22Rv1 (cell line): ENCODE measurements at regions not wholly inside any gene's neighbourhood (a gene's known extent, or its start where the extent isn't known, plus 50 kb on each side); places are given as distances from the start of the nearest gene placed in this dataset.

Experiments
- H3K27ac ChIP-seq: fragments of 450-650 bp; 2 replicates; pipeline ENCODE4 v1.5.1; 2017
- ZFX ChIP-seq: fragments of 450-650 bp; IDR thresholded peaks from 2 replicates; pipeline ENCODE4 v1.6.1; 2017; ENCODE audit warnings: antibody characterized with exemption, borderline replicate concordance
- TF ChIP-seq, protein P1 (sequence below): fragments of 450-650 bp; IDR thresholded peaks from 2 replicates; pipeline ENCODE4 v1.5.1; 2017; ENCODE audit warnings: mild to moderate bottlenecking

DNA sequence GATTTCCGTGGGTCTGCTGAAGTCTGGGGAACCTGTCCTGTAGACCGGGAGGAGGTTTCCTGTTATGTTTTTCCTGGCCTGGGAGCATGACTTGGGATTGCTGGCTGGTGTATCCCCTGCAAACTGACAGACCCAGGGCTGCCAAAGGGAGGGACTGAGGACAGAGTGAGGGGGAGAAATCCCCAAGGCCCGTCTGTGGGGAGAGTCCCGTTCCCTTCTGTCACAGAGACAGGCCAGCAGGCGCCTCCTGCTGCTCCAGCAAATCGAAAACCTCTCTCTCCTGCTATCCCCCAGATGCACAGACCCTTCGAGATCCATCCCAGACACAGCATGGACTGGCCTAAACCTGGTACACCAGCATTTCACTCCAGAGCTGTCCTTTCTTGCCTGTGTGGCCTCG lies 56.2 kb upstream of the ALDH1B1 start:
- H3K27ac ChIP-seq: no peak overlapping the region
- no peak for TF ChIP-seq ZFX
- TF ChIP-seq, protein P1, sequence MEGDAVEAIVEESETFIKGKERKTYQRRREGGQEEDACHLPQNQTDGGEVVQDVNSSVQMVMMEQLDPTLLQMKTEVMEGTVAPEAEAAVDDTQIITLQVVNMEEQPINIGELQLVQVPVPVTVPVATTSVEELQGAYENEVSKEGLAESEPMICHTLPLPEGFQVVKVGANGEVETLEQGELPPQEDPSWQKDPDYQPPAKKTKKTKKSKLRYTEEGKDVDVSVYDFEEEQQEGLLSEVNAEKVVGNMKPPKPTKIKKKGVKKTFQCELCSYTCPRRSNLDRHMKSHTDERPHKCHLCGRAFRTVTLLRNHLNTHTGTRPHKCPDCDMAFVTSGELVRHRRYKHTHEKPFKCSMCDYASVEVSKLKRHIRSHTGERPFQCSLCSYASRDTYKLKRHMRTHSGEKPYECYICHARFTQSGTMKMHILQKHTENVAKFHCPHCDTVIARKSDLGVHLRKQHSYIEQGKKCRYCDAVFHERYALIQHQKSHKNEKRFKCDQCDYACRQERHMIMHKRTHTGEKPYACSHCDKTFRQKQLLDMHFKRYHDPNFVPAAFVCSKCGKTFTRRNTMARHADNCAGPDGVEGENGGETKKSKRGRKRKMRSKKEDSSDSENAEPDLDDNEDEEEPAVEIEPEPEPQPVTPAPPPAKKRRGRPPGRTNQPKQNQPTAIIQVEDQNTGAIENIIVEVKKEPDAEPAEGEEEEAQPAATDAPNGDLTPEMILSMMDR: no peak

DNA sequence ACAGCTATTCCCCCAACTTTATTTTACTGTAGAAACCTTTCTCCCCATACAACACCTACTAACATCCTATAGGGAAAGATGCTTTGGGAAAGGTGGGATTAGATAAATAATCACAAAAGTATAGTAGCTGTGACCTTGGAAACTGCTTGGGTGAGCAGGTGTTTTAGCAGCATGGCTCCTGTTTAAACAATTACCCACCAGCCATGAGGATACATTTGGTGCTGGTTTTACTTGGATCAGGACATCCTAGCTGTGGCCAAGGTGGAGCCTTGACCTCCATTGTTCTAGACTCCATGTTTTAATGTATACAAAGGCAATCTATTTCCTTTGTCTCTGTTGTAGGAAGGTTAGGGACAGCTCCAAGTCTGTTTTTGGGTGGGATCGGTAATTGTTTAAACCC lies 56.8 kb upstream of the ALDH1B1 start:
- H3K27ac ChIP-seq: no peak overlapping the region
- TF ChIP-seq ZFX: no peak
- TF ChIP-seq, protein P1: no peak

DNA sequence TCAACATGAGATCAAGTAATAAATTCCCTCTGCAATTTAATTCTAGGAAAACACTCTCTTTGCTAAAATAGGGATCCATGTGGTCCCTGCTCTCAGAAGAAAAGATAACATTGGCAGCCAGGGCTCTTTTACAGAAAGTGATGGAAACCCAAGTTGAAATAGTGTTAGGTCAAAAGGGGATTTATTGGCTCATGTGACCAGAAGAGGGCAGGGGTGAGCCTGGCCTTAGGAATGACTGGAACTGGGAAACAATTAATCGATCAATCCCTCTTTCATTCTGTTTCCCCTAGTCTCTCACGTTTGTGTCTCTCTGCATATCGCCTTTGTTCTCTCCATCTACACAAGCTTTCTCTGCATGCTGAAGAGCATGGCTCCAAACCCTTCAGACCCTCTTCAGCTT lies 58.3 kb upstream of the ALDH1B1 start:
- TF ChIP-seq, protein P1: peak; percentile 74
- TF ChIP-seq ZFX: no peak

DNA sequence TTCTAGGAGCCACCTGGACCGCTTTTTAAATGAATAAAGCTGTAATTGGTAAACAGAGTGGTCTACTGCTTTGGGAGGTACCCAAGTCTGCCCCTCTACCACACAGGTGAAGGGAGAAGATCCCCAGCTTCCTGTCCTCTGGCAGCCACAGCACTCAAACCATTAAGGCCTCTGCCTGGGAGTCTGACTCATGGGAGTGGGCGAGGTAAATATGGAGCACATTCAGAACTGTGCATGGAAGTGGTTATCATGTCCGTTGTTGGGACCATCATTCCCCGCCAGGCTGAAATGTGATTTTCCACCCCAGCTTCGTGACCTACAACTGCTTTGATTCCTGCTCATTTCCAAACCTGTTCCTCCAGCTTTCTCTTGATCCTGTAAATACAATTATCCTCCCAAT lies 59.5 kb upstream of the ALDH1B1 start:
- TF ChIP-seq, protein P1: no peak
- TF ChIP-seq ZFX: no peak
- no peak overlapping the region for H3K27ac ChIP-seq

More for the DNA sequence above, 58.3 kb upstream of the ALDH1B1 start:
- no peak overlapping the region for H3K27ac ChIP-seq

DNA sequence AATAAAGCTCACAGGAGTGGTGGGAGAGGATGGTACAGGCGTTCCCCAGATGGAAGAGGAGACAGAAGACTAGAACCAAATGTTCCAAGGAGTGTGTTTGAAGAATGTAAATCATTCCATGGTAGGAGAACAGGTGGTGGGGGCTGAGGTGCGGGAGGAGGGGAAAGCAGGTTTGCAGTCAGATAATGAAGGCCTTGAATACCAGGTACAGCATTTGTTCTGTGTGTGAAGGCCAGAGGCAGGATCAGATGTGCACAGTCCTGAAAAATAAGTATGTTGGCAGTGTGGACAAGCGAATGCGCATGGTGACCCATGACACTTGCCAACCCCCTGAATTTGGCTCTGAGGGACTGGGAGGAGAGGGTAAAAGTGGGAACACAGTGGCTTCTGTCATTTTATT lies 59.9 kb upstream of the ALDH1B1 start:
- TF ChIP-seq ZFX: no peak
- TF ChIP-seq, protein P1: no peak
- H3K27ac ChIP-seq: no peak overlapping the region

DNA sequence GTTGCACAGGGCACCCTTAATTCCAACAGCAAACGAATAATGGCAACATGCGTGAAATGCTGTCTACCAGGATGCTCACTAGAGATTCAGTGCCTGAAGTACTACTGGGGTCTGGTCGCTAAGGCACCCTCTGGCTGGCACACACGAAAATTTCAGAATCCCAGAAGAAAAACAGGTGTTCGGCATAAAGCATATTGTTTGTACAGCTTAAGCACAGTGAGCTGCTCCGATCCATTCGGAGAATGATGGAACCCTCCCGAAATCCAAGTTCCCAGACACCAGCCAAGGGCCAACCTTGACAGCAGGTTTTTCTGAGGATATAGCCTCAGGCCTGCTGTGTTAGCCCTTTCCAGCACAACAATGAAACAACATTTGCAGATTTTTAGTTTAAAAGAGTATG lies 61.4 kb upstream of the ALDH1B1 start:
- H3K27ac ChIP-seq: no peak overlapping the region
- no peak for TF ChIP-seq ZFX
- TF ChIP-seq, protein P1: no peak

DNA sequence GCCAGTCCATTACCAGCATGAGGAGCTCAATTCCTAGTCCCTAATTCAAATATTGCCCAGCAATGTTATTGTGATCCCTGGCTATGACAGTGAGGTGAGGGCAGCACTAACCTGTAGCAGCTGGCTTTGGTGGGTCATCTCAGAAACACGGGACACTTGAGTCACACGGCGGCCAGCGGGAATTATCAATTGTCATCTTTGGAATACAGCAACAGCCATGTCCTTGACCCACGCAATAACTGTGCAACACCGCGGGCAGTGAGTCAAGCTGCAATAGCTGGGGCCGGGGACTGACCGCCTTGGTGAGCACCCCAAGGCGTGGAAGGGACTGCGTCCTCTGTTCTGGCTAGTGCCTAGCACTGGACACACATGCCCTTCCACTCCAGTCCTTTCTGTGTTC lies 62.5 kb upstream of the ALDH1B1 start:
- no peak overlapping the region for H3K27ac ChIP-seq
- TF ChIP-seq, protein P1: no peak
- no peak for TF ChIP-seq ZFX
